ENCODE measurements at regions not wholly inside any gene's neighbourhood (a gene's known extent, or its start where the extent isn't known, plus 50 kb on each side); places are given as distances from the start of the nearest gene placed in this dataset.

GRCh38 chr11:23252426-23252825 is 392.2 kb upstream of the CCDC179 start:
- TF ChIP-seq, protein P1, sequence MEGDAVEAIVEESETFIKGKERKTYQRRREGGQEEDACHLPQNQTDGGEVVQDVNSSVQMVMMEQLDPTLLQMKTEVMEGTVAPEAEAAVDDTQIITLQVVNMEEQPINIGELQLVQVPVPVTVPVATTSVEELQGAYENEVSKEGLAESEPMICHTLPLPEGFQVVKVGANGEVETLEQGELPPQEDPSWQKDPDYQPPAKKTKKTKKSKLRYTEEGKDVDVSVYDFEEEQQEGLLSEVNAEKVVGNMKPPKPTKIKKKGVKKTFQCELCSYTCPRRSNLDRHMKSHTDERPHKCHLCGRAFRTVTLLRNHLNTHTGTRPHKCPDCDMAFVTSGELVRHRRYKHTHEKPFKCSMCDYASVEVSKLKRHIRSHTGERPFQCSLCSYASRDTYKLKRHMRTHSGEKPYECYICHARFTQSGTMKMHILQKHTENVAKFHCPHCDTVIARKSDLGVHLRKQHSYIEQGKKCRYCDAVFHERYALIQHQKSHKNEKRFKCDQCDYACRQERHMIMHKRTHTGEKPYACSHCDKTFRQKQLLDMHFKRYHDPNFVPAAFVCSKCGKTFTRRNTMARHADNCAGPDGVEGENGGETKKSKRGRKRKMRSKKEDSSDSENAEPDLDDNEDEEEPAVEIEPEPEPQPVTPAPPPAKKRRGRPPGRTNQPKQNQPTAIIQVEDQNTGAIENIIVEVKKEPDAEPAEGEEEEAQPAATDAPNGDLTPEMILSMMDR (IDR thresholded peaks at IDR 0.05; ENCODE audit: low read depth, low read length, poor library complexity, severe bottlenecking): no peak
- TF ChIP-seq EZH2phosphoT487 (IDR thresholded peaks at IDR 0.05; ENCODE audit: borderline replicate concordance, low read length): no peak

Measured in DOHH2 (cell line).